Kidney capillary endothelial cell (primary cell): ENCODE measurements at regions not wholly inside any gene's neighbourhood (a gene's known extent, or its start where the extent isn't known, plus 50 kb on each side); places are given as distances from the start of the nearest gene placed in this dataset.
A peak's percentile ranks its signal among the peaks of the same experiment; 100 is the strongest.

Experiments used
- DNase-seq: peaks from one replicate; pipeline ENCODE4 v3.0.0-alpha.2; 2018; ENCODE audit warnings: low spot score

- DNase-seq = no peak
These were observed 86.0 kb upstream of the PFKP start for GRCh38 chr10:2981361-2981801.

- DNase-seq = no peak
These were observed 86.5 kb upstream of the PFKP start for GRCh38 chr10:2980791-2981360.

GRCh38 chr10:2980116-2980515, 87.2 kb upstream of the PFKP start:
- DNase-seq = no peak

GRCh38 chr10:2979306-2979705, 88.0 kb upstream of the PFKP start:
- no peak for DNase-seq

GRCh38 chr10:2978574-2979273, 88.6 kb upstream of the PFKP start:
- no peak for DNase-seq

- peak; percentile 60 for DNase-seq
These were observed 89.2 kb upstream of the PFKP start for GRCh38 chr10:2978111-2978510.

GRCh38 chr10:2974503-2975207, 92.7 kb upstream of the PFKP start:
- DNase-seq = no peak

GRCh38 chr10:2974083-2974482, 93.3 kb upstream of the PFKP start:
- DNase-seq = no peak

GRCh38 chr10:2972810-2973209, 94.5 kb upstream of the PFKP start:
- no peak for DNase-seq

GRCh38 chr10:2972216-2972615, 95.1 kb upstream of the PFKP start:
- no peak for DNase-seq

- DNase-seq = no peak
These were observed 97.0 kb upstream of the PFKP start for GRCh38 chr10:2970190-2970823.

GRCh38 chr10:2968401-2969058, 98.8 kb upstream of the PFKP start:
- no peak for DNase-seq

- DNase-seq = no peak
These were observed 101.2 kb upstream of the PFKP start for GRCh38 chr10:2966134-2966533.

GRCh38 chr10:2964632-2965296, 102.6 kb upstream of the PFKP start:
- no peak for DNase-seq

GRCh38 chr10:2963889-2964631, 103.3 kb upstream of the PFKP start:
- no peak for DNase-seq

- no peak for DNase-seq
These were observed 105.2 kb upstream of the PFKP start for GRCh38 chr10:2962194-2962593.

GRCh38 chr10:2958659-2959058, 108.7 kb upstream of the PFKP start:
- DNase-seq = no peak

GRCh38 chr10:2957785-2958184, 109.6 kb upstream of the PFKP start:
- no peak for DNase-seq

GRCh38 chr10:2955064-2955463, 112.3 kb upstream of the PFKP start:
- no peak for DNase-seq

- DNase-seq = no peak
These were observed 113.9 kb upstream of the PFKP start for GRCh38 chr10:2953495-2953894.

- no peak for DNase-seq
These were observed 116.0 kb upstream of the PFKP start for GRCh38 chr10:2951235-2951835.
